ENCODE measurements at regions not wholly inside any gene's neighbourhood (a gene's known extent, or its start where the extent isn't known, plus 50 kb on each side); places are given as distances from the start of the nearest gene placed in this dataset.

DNA sequence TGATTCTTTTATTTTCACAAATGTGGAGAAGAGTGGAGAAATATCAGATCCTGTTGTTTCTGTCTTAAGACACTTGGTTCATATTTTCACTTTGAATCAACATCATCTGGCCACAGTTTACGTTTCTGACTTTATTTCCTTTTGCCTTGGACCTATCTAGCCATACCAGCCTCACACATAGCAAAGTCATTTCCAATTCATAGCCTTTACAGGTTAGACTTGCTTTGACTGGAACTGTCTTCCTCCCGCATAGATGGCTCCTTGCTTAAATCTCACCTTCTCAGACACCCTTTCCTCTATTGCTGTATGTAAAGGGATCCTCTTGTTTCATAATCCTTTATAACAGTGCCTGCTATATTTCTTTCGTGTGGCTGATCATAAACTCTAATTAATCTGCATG lies 297.8 kb downstream of the SH3GL2 start:
- TF ChIP-seq, protein P1, sequence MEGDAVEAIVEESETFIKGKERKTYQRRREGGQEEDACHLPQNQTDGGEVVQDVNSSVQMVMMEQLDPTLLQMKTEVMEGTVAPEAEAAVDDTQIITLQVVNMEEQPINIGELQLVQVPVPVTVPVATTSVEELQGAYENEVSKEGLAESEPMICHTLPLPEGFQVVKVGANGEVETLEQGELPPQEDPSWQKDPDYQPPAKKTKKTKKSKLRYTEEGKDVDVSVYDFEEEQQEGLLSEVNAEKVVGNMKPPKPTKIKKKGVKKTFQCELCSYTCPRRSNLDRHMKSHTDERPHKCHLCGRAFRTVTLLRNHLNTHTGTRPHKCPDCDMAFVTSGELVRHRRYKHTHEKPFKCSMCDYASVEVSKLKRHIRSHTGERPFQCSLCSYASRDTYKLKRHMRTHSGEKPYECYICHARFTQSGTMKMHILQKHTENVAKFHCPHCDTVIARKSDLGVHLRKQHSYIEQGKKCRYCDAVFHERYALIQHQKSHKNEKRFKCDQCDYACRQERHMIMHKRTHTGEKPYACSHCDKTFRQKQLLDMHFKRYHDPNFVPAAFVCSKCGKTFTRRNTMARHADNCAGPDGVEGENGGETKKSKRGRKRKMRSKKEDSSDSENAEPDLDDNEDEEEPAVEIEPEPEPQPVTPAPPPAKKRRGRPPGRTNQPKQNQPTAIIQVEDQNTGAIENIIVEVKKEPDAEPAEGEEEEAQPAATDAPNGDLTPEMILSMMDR (conservative IDR thresholded peaks at IDR 0.05) = no peak
- no peak for TF ChIP-seq ZFX (IDR thresholded peaks at IDR 0.05)

Measured in C4-2B (cell line).